Spleen (tissue), 11 donors: ENCODE measurements at regions not wholly inside any gene's neighbourhood (a gene's known extent, or its start where the extent isn't known, plus 50 kb on each side); places are given as distances from the start of the nearest gene placed in this dataset.

ENCODE experiments used
- DNase-seq: peaks from one replicate; pipeline ENCODE4 v3.0.0-alpha.2; 2020
- H3K27ac ChIP-seq, 8 donors: fragments of 200-600 bp; sonication (generic) in 7 of 8; 1 replicate in 4 of 8; 2 replicates in 4 of 8; pipeline versions ENCODE4 v1.5.0 to v1.8.0; 2016 to 2021; ENCODE audit warnings: inconsistent platforms in 4 of 8, mild to moderate bottlenecking in 4 of 8, moderate library complexity in 1 of 8
- H3K27me3 ChIP-seq, 7 donors: fragments of 200-600 bp; sonication (generic) in 6 of 7; replicated peaks in 1 of 7; 1 replicate in 4 of 7; 2 replicates in 3 of 7; pipeline versions ENCODE4 v1.5.0 to v1.8.0; 2016 to 2021; ENCODE audit warnings: inconsistent platforms in 3 of 7, mild to moderate bottlenecking in 1 of 7
- H3K36me3 ChIP-seq, 6 donors: fragments of 200-600 bp; sonication (generic) in 5 of 6; 1 replicate in 4 of 6; 2 replicates in 2 of 6; pipeline versions ENCODE4 v1.5.0 to v1.8.0; 2016 to 2021; ENCODE audit warnings: inconsistent platforms in 2 of 6
- H3K4me1 ChIP-seq, 6 donors: fragments of 200-600 bp; sonication (generic) in 5 of 6; 1 replicate in 3 of 6; 2 replicates in 3 of 6; pipeline versions ENCODE4 v1.5.0 to v1.8.0; 2016 to 2021; ENCODE audit warnings: inconsistent platforms in 3 of 6
- H3K4me3 ChIP-seq, 8 donors: fragments of 200-600 bp; sonication (generic) in 7 of 8; 1 replicate in 4 of 8; 2 replicates in 4 of 8; pipeline versions ENCODE4 v1.5.0 to v1.8.0; 2016 to 2021; ENCODE audit warnings: inconsistent platforms in 4 of 8, mild to moderate bottlenecking in 4 of 8, moderate library complexity in 2 of 8
- H3K9me3 ChIP-seq, 8 donors: fragments of 200-600 bp; sonication (generic) in 7 of 8; 1 replicate in 4 of 8; 2 replicates in 4 of 8; pipeline versions ENCODE4 v1.5.0 to v1.8.0; 2016 to 2021; ENCODE audit warnings: inconsistent platforms in 4 of 8
- CTCF ChIP-seq, 11 experiments: fragments of 200-600 bp in 7 of 11; fragments of 450-650 bp in 4 of 11; sonication (generic) in 4 of 11; IDR thresholded peaks in 8 of 11; conservative IDR thresholded peaks in 3 of 11; 1 replicate in 7 of 11; 2 replicates in 4 of 11; pipeline versions ENCODE4 v1.4.0 to v1.8.0; 2016 to 2021; ENCODE audit warnings: antibody characterized with exemption in 11 of 11, inconsistent platforms in 4 of 11, mild to moderate bottlenecking in 1 of 11
- POLR2A ChIP-seq, 3 donors: fragments of 450-650 bp; IDR thresholded peaks; one replicate each; pipeline ENCODE4 v1.5.1; 2017; ENCODE audit warnings: antibody characterized with exemption in 3 of 3, mild to moderate bottlenecking in 1 of 3
- POLR2AphosphoS5 ChIP-seq, 3 donors: sonication (generic); formaldehyde crosslinking; IDR thresholded peaks; one replicate each; pipeline ENCODE4 v1.5.1; 2017; ENCODE audit warnings: antibody characterized with exemption in 3 of 3
- WGBS, 5 donors: extraction: QIAGEN DNeasy Blood & Tissue Kit in 3 of 5; methylation state at CpG; one replicate each; pipeline versions ENCODE4 v1.1.5 to v1.1.7; 2013 to 2018; 5-methylcytosine and 5-hydroxymethylcytosine counted together
- intact Hi-C: fragments of 100-400 bp; cut with DNase I; formaldehyde crosslinking; loops from one replicate; pipeline ENCODE4 v1.15.0; 2023; ENCODE audit warnings: low total_unique reads
- donor health status: healthy with polysubstance abuse.
- donor health status: DM: no; HTN: no; CAD: no; lungs with moderate emphysema.
- donor health status: DM: no; HTN: no; CAD: no.
- donor health status: Bipolar disorder and iron deficiency.
- donor health status: healthy.
- donor health status: DM: no; HTN: no; CAD: no.
- donor health status: DM: yes; HTN: yes; CAD: no.

- no peaks in the 10 kb centered on the region for H3K4me1 ChIP-seq
- no peaks in the 10 kb centered on the region for H3K9me3 ChIP-seq
- TF ChIP-seq POLR2A (IDR thresholded peaks at IDR 0.05) (no peak), POLR2AphosphoS5 (IDR thresholded peaks at IDR 0.05) (no peak), CTCF (IDR thresholded peaks at IDR 0.05 in 8 of 11, conservative IDR thresholded peaks at IDR 0.05 in 3 of 11) (no peak)
- H3K27ac ChIP-seq, result no peak overlapping the region
- intact Hi-C loops, result no loop called here
- no peak overlapping the region for H3K4me3 ChIP-seq
- DNase-seq, result no peak
- WGBS, 5 donors, result 69 to 86% (median 81%) methylated on average over 2 of the region's 2 CpGs
- H3K27me3 ChIP-seq, result no peaks in the 10 kb centered on the region
- no peaks in the 10 kb centered on the region for H3K36me3 ChIP-seq
Observed at GRCh38 chr2:146323564-146323963, 1521.3 kb upstream of the ACVR2A start.

- no peak overlapping the region for H3K27ac ChIP-seq
- 65 to 79% (median 67%) methylated on average over 2 of the region's 2 CpGs for WGBS, 5 donors
Observed at GRCh38 chr2:146321175-146321574, 1523.7 kb upstream of the ACVR2A start.

GRCh38 chr2:146317959-146318358 lies 1526.9 kb upstream of the ACVR2A start:
- intact Hi-C loops, result no loop called here
- H3K36me3 ChIP-seq, result no peaks in the 10 kb centered on the region
- no peaks in the 10 kb centered on the region for H3K9me3 ChIP-seq
- no peak overlapping the region for H3K27ac ChIP-seq
- no peak overlapping the region for H3K4me3 ChIP-seq
- WGBS, 5 donors, result 40 to 73% (median 57%) methylated on average over 2 of the region's 2 CpGs
- H3K4me1 ChIP-seq, result peaks cover 0 to 10% (median 2%) of the 10 kb centered on the region in 6 donors
- H3K27me3 ChIP-seq, result no peaks in the 10 kb centered on the region
- no peak for DNase-seq
- no peak for TF ChIP-seq POLR2AphosphoS5 (IDR thresholded peaks at IDR 0.05)
- no peak for TF ChIP-seq CTCF (IDR thresholded peaks at IDR 0.05 in 8 of 11, conservative IDR thresholded peaks at IDR 0.05 in 3 of 11)
- no peak for TF ChIP-seq POLR2A (IDR thresholded peaks at IDR 0.05)

More at GRCh38 chr2:146321175-146321574, 1523.7 kb upstream of the ACVR2A start:
- no peaks in the 10 kb centered on the region for H3K9me3 ChIP-seq
- no peaks in the 10 kb centered on the region for H3K27me3 ChIP-seq
- intact Hi-C loops, result no loop called here
- H3K36me3 ChIP-seq, result no peaks in the 10 kb centered on the region
- TF ChIP-seq CTCF (IDR thresholded peaks at IDR 0.05 in 8 of 11, conservative IDR thresholded peaks at IDR 0.05 in 3 of 11), result no peak
- TF ChIP-seq POLR2AphosphoS5 (IDR thresholded peaks at IDR 0.05), result no peak
- no peak for TF ChIP-seq POLR2A (IDR thresholded peaks at IDR 0.05)
- no peak for DNase-seq
- no peaks in the 10 kb centered on the region for H3K4me1 ChIP-seq
- no peak overlapping the region for H3K4me3 ChIP-seq

GRCh38 chr2:146312899-146313298 lies 1531.9 kb upstream of the ACVR2A start:
- Histone ChIP-seq H3K27ac (peak overlapping the region in 3 of 8 donors; percentile 2 to 10 (median 7)), H3K27me3 (no peaks in the 10 kb centered on the region), H3K4me3 (no peak overlapping the region), H3K4me1 (peaks cover 0 to 13% (median 5%) of the 10 kb centered on the region in 6 donors), H3K36me3 (no peaks in the 10 kb centered on the region), H3K9me3 (peaks cover 0 to 4% (median under 1%) of the 10 kb centered on the region in 8 donors)
- 1 to 2% (median 1%) methylated on average over 2 of the region's 2 CpGs for WGBS, 5 donors
- no peak for DNase-seq
- TF ChIP-seq CTCF (IDR thresholded peaks at IDR 0.05 in 8 of 11, conservative IDR thresholded peaks at IDR 0.05 in 3 of 11) (peak in 2 of 11 experiments; percentile 11 to 13), POLR2AphosphoS5 (IDR thresholded peaks at IDR 0.05) (no peak), POLR2A (IDR thresholded peaks at IDR 0.05) (no peak)
- intact Hi-C loops, result no loop called here
